ENCODE measurements at regions not wholly inside any gene's neighbourhood (a gene's known extent, or its start where the extent isn't known, plus 50 kb on each side); places are given as distances from the start of the nearest gene placed in this dataset.

GRCh38 chr2:150051004-150051403 lies 436.5 kb downstream of the RND3 start:
- TF ChIP-seq EZH2 (IDR thresholded peaks at IDR 0.05; ENCODE audit: low read length) (no peak), CTCF (optimal IDR thresholded peaks at IDR 0.05 in 1 of 3, IDR thresholded peaks at IDR 0.05 in 1 of 3, conservative IDR thresholded peaks at IDR 0.05 in 1 of 3; ENCODE audit: extremely low read depth in 1 of 3, insufficient read depth in 2 of 3, low read length in 3 of 3) (no peak)

Data from keratinocyte (primary cell).